Hippocampal formation (tissue), 2 donors: ENCODE measurements at regions not wholly inside any gene's neighbourhood (a gene's known extent, or its start where the extent isn't known, plus 50 kb on each side); places are given as distances from the start of the nearest gene placed in this dataset.

Experiments used
- DNase-seq, 2 donors: peaks; one replicate each; lab custom pipeline; 2025; lab: John Stamatoyannopoulos, UW

DNA sequence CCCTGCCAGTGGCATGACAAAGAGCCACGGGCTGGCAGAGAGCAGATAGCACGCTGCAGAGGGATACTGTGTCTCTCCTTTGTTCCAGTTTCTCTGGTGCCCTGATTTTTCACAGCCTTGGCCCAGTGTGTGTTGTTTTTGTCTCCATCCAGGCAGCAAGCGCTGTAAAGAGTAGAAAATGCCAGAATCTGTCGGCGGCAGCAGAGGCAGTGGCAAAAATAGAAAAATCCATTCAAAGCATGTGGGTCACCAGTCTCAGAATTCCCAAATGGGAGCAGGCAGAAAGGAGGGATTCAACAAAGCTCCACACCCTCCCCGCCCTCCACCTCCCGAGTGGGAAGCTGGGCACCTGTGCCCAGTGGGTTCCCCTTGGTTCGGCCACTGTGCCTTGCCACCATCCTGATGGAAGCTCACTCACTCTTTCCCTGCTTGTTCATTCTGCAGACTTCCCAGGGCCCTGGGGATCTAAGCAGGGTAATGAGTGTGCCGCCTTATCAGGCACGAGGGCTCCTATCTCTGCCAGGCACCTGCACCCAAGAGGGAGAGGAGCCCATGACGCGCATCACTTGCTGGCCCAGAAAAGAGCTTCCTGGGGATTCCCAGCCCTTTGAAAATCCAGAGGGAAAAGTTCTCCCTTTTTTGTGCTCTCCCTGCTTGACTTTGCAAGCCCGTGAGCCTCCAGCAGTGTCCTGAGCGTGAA is 416.9 kb downstream of the IRS2 start:
- DNase-seq, result peak; percentile 37 to 79

GRCh38 chr13:109368230-109368629 is 418.2 kb downstream of the IRS2 start:
- no peak for DNase-seq

DNA sequence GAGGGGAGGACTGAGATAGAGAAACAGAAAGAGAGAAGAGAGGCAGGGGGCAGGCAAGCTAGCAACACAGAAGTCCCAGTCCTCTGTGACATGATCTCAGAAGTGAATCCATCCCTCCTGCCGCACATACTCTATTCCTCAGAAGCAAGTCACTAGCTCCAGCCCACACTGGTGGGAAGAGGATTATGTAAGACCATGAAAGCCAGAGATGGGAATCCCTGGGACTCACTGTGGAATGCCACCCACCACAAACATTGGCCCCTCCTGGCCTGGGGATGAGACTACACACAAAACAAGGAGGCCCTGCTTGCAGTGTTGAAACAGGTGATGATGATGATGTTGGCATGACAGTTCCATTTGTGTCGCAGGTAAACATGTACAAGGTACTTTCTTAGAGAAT is 419.9 kb downstream of the IRS2 start:
- DNase-seq, result no peak

DNA sequence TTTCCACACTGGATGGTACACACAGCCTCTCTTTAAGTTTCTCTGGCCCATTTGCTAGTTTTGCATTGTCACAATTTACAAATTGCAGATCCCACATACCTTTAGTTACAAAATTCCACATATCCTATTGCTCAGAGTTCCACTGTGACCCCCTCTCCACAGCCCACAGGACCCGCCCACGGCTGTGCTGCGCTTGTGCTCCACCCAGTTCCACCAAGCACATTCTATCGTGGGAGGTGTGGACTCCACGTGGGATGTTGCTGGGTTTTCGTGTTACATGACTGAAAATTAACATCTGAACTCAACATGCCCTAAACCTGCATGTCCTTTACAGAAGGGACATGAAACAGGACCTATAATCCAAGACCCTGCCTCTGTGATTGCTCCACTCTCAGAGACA is 423.0 kb downstream of the IRS2 start:
- no peak for DNase-seq

DNA sequence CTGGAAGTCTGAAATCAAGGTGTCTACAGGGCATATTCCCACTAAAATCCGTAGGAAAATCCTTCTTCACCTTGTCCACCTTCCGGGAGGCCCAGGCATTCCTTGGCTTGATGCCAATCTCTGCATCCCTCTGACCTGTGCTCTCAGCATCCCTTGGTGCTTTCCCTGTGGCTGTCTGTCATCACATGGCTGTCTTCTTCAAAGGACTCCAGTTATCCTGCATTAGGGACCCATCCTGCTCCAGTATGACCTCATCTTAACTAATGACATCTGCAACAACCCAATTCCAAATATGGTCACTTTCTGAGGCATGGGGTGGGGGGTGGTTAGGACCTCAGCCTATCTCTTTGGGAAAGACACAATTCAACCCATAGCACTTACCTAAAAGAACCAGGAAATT is 423.8 kb downstream of the IRS2 start:
- no peak for DNase-seq

GRCh38 chr13:109361562-109362289 is 424.7 kb downstream of the IRS2 start:
- DNase-seq, result peak in 1 of 2 donors; percentile 19

- no peak for DNase-seq
Measured at GRCh38 chr13:109357751-109358471, 428.5 kb downstream of the IRS2 start.

GRCh38 chr13:109355875-109356434 is 430.4 kb downstream of the IRS2 start:
- DNase-seq, result no peak

GRCh38 chr13:109355166-109355565 is 431.2 kb downstream of the IRS2 start:
- no peak for DNase-seq

DNA sequence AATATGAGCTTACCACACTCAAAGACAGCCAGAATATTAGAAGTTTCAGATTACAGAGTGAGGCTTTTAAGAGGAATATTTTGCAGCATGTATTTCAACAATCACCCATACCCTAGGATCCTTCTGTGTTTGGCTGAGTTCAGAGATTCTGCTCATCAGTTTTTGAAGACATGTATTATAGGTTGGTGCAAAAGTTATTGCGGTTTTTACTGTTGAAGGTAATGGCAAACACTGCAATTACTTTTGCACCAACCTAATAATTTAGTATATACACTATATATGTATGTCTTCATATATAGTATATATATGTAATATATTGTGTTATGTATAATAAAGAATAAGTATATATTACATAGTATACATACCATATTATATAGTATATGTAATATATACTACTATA is 435.1 kb downstream of the IRS2 start:
- no peak for DNase-seq

- no peak for DNase-seq
Measured at GRCh38 chr13:109348519-109349258, 437.7 kb downstream of the IRS2 start.

- no peak for DNase-seq
Measured at GRCh38 chr13:109346060-109346459, 440.3 kb downstream of the IRS2 start.

DNA sequence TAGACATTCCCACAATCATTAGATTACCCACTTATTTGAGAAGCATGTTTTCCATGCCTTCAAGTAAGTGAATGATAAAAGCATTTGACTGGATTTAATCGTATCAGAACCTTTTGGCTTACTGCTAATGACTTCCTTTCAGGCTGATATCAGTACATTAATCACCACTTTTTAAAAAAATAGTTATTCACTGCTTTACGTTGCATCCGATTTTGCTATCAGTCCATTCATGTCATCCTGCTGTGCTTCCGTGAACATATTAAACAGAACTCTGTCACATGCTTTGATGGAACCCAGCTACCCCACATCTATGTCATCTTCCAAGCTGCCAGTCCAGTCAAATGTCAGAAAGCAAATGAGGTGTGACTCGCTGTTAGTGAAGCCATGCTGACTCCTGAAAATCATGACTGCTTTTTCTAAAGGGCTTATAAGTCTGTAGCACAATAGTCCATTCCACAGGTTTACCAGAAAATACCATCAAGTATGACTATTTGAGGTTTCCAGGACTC is 440.9 kb downstream of the IRS2 start:
- DNase-seq, result no peak

- no peak for DNase-seq
Measured at GRCh38 chr13:109344552-109345157, 441.7 kb downstream of the IRS2 start.

GRCh38 chr13:109336730-109337129 is 449.7 kb downstream of the IRS2 start:
- no peak for DNase-seq

GRCh38 chr13:109333893-109334651 is 452.3 kb downstream of the IRS2 start:
- no peak for DNase-seq

DNA sequence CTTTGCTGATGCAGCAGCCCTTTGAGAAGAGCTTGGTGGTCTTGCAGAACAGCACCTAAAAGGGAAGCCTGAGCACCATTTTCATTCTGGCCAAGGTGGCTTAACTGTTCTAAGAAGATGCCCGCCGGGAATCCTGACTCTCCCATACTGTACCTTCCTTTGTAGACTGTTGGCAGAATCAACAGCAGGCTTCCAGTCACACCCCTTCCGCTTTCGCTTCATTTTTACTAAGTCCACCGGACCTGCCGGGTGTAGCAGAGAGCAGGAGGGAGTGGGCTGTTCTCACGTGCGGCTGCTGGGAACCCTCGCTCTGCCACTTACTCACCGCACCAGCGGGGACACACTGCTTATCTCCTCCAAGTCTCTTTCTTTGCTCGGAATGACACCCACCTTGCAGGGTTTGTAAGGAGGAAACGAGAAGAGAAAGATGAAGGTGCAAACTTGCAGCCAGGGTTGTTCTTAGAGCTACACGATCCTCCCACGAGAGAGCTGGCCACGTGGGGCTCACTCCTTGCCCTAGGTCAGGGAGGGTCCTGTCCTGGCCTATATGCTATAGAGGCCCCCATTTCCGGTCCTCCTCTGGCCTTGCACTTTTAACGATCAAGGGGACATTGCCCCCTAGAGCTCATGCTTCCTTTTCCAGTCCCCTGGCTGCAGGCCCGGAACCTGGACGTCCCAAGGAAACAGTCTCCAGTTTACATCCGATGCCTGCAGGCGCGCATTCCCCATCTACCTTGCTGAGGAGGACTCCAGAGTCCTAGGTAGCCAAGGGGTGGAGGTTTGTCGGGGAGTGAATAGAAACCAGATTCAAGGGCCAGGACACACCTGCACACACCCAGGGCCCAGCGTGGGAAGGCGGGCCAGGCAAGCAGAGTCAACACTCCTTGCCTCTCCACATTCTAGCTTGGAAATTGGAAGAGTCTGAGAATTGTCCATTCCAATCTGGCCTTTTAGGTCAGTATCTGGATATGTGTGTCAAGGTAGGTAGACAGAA is 453.6 kb downstream of the IRS2 start:
- DNase-seq, result no peak

DNA sequence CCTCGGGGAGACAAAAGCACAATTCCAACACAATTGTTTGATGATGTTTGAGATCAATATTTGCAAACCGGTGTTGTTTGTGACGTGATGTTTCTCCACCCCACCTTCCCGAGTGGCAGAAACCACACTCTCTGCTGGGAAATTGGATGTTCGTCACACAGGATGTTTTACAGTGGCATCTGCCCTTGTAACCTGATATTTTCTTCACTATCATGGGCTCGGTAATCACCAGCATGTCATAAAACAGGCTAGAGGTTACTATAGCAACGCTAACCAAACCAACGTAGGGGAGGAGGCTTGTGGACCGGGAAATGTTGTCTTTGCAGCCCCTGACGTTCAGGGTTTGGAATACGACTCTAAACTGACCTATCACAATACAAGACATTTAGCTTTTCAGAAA is 454.5 kb downstream of the IRS2 start:
- DNase-seq, result no peak

GRCh38 chr13:109331011-109331433 is 455.4 kb downstream of the IRS2 start:
- no peak for DNase-seq
